DMS79 (cell line): ENCODE measurements at regions not wholly inside any gene's neighbourhood (a gene's known extent, or its start where the extent isn't known, plus 50 kb on each side); places are given as distances from the start of the nearest gene placed in this dataset.
"Not testable (repeated sequence)": the region's sequence is repeated elsewhere in the genome, so short reads cannot be mapped to it uniquely, and the experiment has no call there.

Source experiments
- DNase-seq: peaks from one replicate; lab custom pipeline; 2025; lab: John Stamatoyannopoulos, UW

- DNase-seq, result no peak
Measured at GRCh38 chr11:44361813-44362212, 51.9 kb upstream of the ALX4 start.

DNA sequence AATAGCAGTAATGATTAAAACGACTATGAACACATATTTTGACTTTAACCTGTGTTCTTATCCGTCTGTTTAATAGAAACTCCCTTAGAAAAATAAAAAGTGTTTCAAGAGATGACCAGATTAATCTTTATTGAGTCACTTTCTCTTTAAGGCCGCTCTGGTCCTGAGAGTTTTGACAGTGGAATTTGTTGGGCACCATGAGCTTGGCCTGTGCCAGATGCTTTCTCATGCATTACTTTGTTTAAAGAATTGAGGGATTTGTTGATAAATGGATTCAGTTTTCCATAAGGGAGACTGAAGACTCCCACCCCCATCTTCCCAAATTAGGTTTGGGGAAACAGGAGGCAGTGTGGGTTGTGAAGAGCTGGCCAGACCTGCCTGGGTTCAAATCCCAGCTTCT lies 53.2 kb upstream of the ALX4 start:
- no peak for DNase-seq

DNA sequence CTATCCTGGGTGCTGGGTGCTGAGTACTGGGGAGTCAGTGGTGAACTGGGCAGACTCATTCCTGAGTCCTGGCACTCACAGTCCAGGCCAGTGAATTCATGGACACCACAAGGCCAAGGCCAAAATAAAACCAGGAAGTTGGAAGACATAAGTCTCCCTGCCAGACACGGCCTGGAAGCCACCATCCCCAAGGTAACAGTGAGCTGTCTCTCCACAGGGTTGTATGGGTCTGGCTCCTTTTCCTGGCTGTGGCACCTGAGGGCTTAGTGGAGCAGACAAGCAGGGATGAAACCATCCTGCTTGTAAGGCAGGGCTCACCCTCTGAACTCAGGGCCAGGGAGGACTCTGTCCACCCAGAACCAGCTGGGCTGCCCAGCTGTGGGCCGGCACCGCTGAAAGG lies 54.7 kb upstream of the ALX4 start:
- DNase-seq, result no peak

- no peak for DNase-seq
Measured at GRCh38 chr11:44365616-44366015, 55.7 kb upstream of the ALX4 start.

DNA sequence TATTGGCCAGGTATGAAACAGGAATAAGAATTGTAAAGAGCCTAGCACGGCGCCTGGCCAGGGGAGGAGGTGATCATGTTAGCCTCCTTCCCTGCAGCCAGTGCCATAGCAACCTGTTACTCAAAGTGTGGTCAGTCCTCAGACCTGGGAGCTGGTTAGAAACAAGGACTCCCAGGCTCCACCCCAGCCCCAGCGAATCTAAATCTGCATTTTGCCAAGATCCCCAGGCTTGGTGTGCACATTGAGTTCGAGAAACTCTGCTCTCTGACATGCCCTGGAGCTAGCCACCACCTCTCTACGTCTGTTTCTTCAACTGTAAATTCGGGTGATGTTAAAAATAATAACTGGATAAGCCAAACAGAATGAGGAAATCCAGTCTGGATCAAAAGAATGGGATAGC lies 56.1 kb upstream of the ALX4 start:
- no peak for DNase-seq

- DNase-seq, result no peak
Measured at GRCh38 chr11:44366741-44367140, 56.8 kb upstream of the ALX4 start.

DNA sequence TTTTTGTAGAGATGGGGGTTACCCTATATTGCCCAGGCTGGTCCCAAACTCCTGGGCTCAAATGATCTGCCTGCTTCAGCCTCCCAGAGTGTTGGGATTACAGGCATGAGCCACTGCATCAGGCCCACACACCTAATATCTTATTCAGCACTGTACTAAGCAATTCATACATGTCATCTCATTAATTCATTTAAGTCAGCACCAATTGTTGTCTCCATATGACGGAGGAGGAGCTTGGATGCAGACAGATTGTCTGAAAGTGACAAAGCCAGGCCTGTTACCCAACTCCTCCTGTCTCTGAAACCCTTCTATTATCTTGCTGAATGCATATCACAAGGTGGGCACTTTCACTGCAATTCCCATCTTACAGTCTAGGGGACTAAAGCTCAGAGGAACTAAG lies 57.5 kb upstream of the ALX4 start:
- no peak for DNase-seq

DNA sequence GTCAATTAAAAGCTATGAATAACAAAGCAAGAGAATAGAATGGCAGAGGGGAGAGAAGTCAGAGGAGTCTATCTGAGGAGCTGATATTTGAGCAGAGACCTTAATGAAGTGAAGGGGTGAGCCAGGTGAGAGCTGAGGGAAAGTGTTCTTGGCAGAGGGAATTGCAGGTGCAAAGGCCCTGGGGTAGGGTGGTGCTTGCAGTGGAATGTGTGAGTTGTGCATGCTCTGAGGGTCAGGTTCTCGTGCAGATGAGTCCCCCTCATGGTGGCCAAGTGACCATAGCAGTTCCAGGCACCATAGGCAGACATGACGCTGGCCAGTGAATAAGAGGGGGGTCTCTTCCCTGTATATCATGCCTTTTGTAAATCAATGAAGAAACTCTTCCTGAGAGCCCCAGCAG lies 58.9 kb upstream of the ALX4 start:
- no peak for DNase-seq

GRCh38 chr11:44371042-44371441 lies 61.1 kb upstream of the ALX4 start:
- not testable (repeated sequence) for DNase-seq

GRCh38 chr11:44371706-44372105 lies 61.8 kb upstream of the ALX4 start:
- DNase-seq, result no peak

- DNase-seq, result no peak
Measured at GRCh38 chr11:44372989-44373388, 63.0 kb upstream of the ALX4 start.

- DNase-seq, result no peak
Measured at GRCh38 chr11:44374001-44374400, 64.1 kb upstream of the ALX4 start.

GRCh38 chr11:44376423-44376822 lies 66.5 kb upstream of the ALX4 start:
- DNase-seq, result no peak

DNA sequence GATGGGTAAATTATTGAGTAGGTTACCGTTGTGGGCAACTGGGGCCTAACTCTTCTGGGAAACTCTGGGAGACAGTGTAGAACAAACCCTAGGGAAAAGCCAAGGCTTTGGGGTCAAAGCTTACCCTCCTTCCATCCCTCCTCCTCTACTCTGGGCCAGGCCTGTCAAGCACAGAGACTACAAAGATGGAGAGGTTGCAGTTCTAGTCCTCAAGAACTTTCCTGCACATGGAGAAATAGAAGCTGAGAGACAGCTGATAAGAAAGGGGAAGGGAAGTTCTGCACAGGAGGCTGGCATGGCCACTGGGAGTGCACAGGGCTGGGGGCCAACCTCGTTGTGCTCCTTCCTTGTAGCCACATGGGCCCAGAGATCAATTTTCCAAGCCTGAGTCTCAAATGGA lies 67.2 kb upstream of the ALX4 start:
- no peak for DNase-seq

GRCh38 chr11:44377914-44378321 lies 68.0 kb upstream of the ALX4 start:
- no peak for DNase-seq

GRCh38 chr11:44379141-44380008 lies 69.4 kb upstream of the ALX4 start:
- DNase-seq, result no peak

- peak; percentile 41 for DNase-seq
Measured at GRCh38 chr11:44380009-44380313, 70.0 kb upstream of the ALX4 start.

- DNase-seq, result no peak
Measured at GRCh38 chr11:44380820-44381219, 70.9 kb upstream of the ALX4 start.

DNA sequence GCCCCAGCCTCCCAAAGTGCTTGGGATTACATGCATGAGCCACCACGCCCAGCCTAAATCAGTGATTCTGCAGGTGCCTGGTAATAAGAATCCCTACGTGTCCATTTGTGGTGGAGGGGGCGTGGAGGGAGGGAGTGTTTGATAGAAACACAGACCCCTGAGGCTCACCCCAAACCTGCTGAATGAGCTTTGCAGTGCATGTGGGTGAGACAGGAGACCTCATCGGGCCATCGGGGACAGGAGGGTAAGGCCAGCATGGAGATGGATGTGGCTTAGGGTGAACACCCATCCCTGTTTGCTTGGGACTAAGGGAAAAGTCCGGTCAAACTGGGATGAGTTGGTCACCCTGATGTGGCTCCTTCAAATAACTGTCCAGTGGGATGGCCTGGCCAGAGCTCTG lies 71.3 kb upstream of the ALX4 start:
- DNase-seq, result no peak

DNA sequence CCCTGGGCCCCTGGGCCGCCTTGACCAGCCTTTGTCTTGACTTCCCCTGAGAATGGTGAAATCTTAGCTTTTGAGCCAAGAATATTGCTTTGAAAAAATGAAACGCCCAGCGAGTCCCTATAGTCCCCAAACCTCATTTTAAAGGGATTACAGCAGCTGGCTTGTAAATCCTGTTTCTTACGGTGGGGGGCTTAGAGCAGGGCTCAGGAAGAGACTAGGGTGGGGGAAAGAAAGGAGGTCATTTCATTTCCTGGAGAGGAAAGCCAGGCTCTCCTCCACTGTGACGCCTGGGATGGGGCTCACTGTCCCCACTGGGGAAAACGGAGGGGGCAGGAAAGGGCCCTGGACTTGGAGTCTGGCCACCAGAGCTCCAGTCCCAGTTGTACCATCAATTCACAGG lies 72.2 kb upstream of the ALX4 start:
- DNase-seq, result no peak

GRCh38 chr11:44382656-44383240 lies 72.8 kb upstream of the ALX4 start:
- DNase-seq, result no peak

DNA sequence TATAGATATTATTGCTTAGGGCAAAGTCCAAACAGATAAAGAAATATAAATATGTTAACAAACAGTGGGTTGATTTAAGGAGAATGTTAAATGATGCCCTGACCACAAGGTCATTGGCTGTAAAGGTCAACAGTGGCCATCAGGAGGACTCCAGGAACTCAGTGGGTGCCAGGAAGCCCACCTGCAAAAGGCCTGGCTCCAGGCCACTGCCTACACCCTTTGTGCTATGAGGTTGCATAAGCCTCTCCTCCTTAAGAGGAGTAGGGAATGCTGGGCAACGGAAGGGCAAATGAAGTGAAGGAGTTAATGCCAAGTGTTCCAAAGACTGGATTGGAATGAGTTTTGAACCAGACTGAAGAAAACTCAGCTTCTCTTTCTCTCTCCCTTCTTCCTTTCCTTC lies 73.3 kb upstream of the ALX4 start:
- DNase-seq, result no peak

DNA sequence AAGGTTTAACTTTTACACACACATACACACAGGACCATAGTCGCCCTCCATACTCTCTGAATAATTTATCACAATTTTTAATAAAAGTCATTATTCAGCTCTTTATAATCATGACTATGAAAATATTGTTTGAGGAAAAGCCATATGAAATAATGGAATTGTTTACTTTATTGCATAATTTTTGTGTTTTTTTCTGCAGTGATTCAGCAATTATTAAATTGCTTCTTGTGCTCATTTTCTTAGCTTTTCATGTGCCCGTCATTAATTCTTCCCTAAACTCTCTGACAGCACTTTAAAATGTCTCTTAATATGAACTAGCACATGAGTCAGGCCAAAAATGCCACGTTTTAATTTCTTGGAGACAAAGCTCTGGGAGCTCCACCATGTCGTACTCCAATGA lies 77.5 kb upstream of the ALX4 start:
- DNase-seq, result no peak

GRCh38 chr11:44387825-44388224 lies 77.9 kb upstream of the ALX4 start:
- no peak for DNase-seq
